ENCODE measurements at regions not wholly inside any gene's neighbourhood (a gene's known extent, or its start where the extent isn't known, plus 50 kb on each side); places are given as distances from the start of the nearest gene placed in this dataset.

- DNase-seq: no peak
These were observed 397.0 kb downstream of the METTL15 start for GRCh38 chr11:28505232-28505631.

GRCh38 chr11:28504555-28505110, 396.4 kb downstream of the METTL15 start:
- no peak for DNase-seq

- DNase-seq: no peak
These were observed 387.1 kb downstream of the METTL15 start for GRCh38 chr11:28495333-28495732.

GRCh38 chr11:28491431-28491830, 383.2 kb downstream of the METTL15 start:
- no peak for DNase-seq

GRCh38 chr11:28490773-28491382, 382.7 kb downstream of the METTL15 start:
- no peak for DNase-seq

- no peak for DNase-seq
These were observed 380.1 kb downstream of the METTL15 start for GRCh38 chr11:28488336-28488735.

GRCh38 chr11:28483072-28483867, 375.1 kb downstream of the METTL15 start:
- no peak for DNase-seq

GRCh38 chr11:28482666-28483065, 374.5 kb downstream of the METTL15 start:
- DNase-seq: no peak

GRCh38 chr11:28481616-28482480, 373.7 kb downstream of the METTL15 start:
- DNase-seq: no peak

GRCh38 chr11:28480406-28480805, 372.2 kb downstream of the METTL15 start:
- DNase-seq: no peak

- no peak for DNase-seq
These were observed 368.7 kb downstream of the METTL15 start for GRCh38 chr11:28476864-28477263.

- no peak for DNase-seq
These were observed 367.9 kb downstream of the METTL15 start for GRCh38 chr11:28476049-28476448.

- no peak for DNase-seq
These were observed 364.7 kb downstream of the METTL15 start for GRCh38 chr11:28472904-28473303.

GRCh38 chr11:28471537-28471936, 363.3 kb downstream of the METTL15 start:
- DNase-seq: no peak

- no peak for DNase-seq
These were observed 362.0 kb downstream of the METTL15 start for GRCh38 chr11:28470180-28470579.

- no peak for DNase-seq
These were observed 358.3 kb downstream of the METTL15 start for GRCh38 chr11:28466506-28466905.

GRCh38 chr11:28464252-28464867, 356.2 kb downstream of the METTL15 start:
- DNase-seq: no peak

GRCh38 chr11:28463826-28464225, 355.6 kb downstream of the METTL15 start:
- DNase-seq: no peak

- no peak for DNase-seq
These were observed 353.7 kb downstream of the METTL15 start for GRCh38 chr11:28461846-28462245.

GRCh38 chr11:28461338-28461737, 353.1 kb downstream of the METTL15 start:
- no peak for DNase-seq

GRCh38 chr11:28460348-28460747, 352.2 kb downstream of the METTL15 start:
- no peak for DNase-seq

- DNase-seq: no peak
These were observed 351.7 kb downstream of the METTL15 start for GRCh38 chr11:28459912-28460311.
